GM13976 (cell line): ENCODE measurements at regions not wholly inside any gene's neighbourhood (a gene's known extent, or its start where the extent isn't known, plus 50 kb on each side); places are given as distances from the start of the nearest gene placed in this dataset.

Experiments used
- DNase-seq: peaks from one replicate; pipeline ENCODE4 v3.0.0; 2012; ENCODE audit warnings: low spot score
- in situ Hi-C: fragments of 300-500 bp; cut with MboI; formaldehyde crosslinking; loops from one replicate; pipeline ENCODE4 v1.12.0; 2022; ENCODE audit warnings: low sequenced_read_pairs, mixed read lengths, inconsistent platforms; ENCODE audit not compliant: unreplicated experiment
- TF ChIP-seq, protein P1 (sequence below): IDR thresholded peaks from 2 replicates; pipeline ENCODE4 v1.5.1; 2012; ENCODE audit warnings: borderline replicate concordance, mild to moderate bottlenecking; ENCODE audit not compliant: insufficient read depth; ENCODE audit errors: extremely low read depth, missing control alignments, control extremely low read depth

DNA sequence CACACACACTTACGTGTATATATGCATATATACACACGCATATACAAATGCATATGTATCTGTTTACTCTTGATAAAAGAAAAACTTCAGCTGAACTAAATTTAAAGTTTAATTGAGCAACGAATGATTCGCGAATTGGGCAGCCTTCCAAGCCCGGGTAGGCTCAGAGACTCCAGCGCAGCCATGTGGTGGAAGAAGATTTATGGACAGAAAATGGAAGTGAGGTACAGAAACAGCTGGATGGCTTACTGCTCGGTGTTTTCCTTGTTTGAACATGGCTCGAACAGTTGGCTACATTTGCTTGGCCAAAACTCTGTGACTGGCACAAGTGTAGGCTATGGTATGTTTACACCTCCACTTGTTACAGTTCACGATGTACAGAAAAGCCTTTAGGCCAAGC, 239.3 kb upstream of the PRDM9 start:
- DNase-seq = no peak
- TF ChIP-seq, protein P1, sequence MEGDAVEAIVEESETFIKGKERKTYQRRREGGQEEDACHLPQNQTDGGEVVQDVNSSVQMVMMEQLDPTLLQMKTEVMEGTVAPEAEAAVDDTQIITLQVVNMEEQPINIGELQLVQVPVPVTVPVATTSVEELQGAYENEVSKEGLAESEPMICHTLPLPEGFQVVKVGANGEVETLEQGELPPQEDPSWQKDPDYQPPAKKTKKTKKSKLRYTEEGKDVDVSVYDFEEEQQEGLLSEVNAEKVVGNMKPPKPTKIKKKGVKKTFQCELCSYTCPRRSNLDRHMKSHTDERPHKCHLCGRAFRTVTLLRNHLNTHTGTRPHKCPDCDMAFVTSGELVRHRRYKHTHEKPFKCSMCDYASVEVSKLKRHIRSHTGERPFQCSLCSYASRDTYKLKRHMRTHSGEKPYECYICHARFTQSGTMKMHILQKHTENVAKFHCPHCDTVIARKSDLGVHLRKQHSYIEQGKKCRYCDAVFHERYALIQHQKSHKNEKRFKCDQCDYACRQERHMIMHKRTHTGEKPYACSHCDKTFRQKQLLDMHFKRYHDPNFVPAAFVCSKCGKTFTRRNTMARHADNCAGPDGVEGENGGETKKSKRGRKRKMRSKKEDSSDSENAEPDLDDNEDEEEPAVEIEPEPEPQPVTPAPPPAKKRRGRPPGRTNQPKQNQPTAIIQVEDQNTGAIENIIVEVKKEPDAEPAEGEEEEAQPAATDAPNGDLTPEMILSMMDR = no peak
- in situ Hi-C loops = no loop called here

DNA sequence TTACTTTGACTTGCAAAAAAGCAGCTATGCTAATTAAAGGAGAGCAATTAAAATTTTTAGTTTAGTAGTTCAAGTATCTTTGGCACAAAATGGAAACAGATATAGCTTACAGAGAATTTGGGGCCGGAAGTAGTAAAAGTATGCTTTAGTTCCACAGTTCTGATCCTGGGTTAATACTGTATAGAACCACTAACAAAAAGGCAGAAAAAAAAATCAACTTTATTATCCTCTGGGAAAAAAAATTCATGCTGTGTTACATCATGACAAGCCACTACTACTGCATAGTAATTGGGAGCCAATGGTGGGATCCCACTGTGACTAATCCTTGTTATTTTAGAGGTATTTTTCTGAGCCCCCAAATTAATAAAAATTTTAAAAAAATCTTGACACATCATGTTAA, 246.8 kb upstream of the PRDM9 start:
- TF ChIP-seq, protein P1 = no peak
- no peak for DNase-seq
- in situ Hi-C loops = no loop called here

DNA sequence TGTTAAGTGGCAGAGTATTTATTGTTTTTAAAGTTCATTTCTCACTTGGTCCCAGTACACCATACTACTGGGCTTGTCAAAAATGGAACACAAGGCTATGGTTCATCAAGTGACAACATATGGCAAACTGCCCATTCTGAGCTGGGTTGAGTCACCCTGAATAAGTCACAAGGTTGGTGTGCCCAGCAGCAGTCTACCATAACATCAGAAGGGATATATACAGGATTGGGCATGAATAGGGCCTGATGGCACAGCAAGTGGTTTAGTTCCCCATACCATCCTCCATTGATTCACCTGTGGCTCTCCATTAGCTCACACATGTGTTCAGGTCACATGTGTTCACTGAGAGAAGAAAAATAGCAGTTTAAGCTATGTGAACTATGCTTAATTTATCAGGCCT, 249.8 kb upstream of the PRDM9 start:
- no peak for DNase-seq
- in situ Hi-C loops = no loop called here
- TF ChIP-seq, protein P1 = no peak

DNA sequence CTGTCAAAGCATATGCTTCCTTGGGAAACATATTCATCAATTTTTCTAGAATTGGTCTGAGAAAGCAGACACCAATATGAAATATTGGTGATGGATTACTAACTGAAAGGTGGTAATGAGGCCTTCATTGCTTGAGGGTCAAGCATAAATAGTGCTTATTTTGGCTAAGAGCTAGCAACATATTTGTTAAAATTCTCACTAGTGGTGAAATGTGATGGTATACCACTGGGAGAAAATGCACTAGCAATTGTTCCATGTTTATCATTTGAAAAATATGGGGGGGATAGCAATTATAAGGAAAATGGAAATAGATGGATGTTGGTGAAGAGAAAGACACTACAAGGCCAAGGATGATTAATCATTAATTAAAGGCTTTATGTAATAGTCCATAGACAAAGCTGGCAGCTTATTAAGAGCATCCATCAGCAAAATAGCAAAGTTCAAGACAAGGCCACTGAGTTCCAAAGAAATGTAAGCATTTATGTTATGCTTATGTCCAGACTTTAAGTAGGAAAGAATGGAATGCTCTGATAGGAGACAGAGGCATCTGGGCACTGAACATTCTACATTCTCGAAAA, 253.7 kb upstream of the PRDM9 start:
- in situ Hi-C loops = no loop called here
- TF ChIP-seq, protein P1 = no peak

DNA sequence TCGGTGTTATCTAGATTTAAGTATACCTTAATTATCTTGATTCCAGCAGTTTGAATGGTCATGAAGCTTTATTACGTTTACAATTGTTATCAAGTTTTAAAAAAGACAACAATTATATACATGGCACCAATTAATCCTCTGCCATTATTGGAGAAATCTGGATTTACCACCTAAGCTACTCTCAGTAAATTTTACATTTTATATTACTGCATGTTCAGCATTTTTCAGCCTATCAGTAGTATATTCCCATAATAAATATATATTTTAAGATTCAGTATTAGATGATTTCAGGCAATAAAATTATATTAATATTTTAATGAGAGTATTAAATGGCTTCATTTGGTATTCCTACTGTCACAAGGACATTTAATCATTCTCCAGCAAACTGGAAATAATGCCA, 264.5 kb upstream of the PRDM9 start:
- TF ChIP-seq, protein P1 = no peak
- in situ Hi-C loops = no loop called here
- DNase-seq = no peak

More for the DNA sequence above, 253.7 kb upstream of the PRDM9 start:
- DNase-seq = no peak

DNA sequence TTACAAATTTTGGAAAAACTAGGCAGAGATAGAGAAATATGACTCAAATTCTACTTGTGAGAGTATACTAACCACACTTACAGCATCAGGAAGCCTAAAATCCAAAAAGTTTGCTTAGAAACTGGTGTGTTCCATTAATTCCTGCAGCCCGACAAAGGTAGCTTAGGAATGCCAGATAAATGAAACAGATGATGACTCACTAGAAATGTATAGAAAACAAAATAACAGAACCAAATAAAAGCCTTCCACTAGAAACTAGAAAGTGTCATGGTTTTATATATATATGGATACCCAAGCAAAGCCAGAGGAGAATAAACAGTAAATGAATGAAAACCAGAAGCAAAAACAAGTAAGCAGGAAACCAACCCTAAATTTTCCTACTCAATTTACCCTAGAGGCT, 272.2 kb upstream of the PRDM9 start:
- DNase-seq = no peak
- TF ChIP-seq, protein P1 = no peak
- in situ Hi-C loops = no loop called here

DNA sequence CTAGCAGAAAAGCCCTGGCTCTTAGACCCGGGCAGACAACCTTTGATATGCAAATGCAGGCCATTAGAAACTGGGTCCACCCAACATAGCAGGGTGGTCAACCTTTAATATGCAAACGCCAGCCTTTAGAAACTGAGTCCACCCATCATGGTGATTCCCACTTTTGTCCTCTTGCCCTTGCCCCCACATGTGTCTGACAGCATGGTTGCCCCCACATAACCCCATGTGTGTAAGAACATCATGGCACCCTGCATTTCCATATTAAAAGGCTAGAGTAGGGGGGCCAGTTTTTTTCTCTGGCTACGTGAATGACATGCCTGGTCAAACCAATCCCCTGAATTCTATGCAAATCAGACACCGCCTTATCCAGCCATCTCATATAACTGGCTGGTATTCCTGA, 273.2 kb upstream of the PRDM9 start:
- in situ Hi-C loops = no loop called here
- TF ChIP-seq, protein P1 = no peak
- no peak for DNase-seq
